RWPE2 (cell line): ENCODE measurements at regions not wholly inside any gene's neighbourhood (a gene's known extent, or its start where the extent isn't known, plus 50 kb on each side); places are given as distances from the start of the nearest gene placed in this dataset.

Experiments
- ATAC-seq: fragments of 200-7000 bp; cut with Tn5 transposase; 3 replicates; pipeline ENCODE4 v1.9.1; 2021; ENCODE audit warnings: low read depth
- DNase-seq: peaks from one replicate; pipeline ENCODE4 v3.0.0-alpha.2; 2020; ENCODE audit warnings: low spot score
- H3K27ac ChIP-seq: fragments of 450-650 bp; 2 replicates; pipeline ENCODE4 v1.5.1; 2017; ENCODE audit warnings: mild to moderate bottlenecking; ENCODE audit not compliant: poor library complexity, severe bottlenecking
- H3K27me3 ChIP-seq: fragments of 250-450 bp; sonication (Bioruptor Pico); 2 replicates; pipeline ENCODE4 v1.5.1; 2021; ENCODE audit warnings: mild to moderate bottlenecking, moderate library complexity; ENCODE audit not compliant: insufficient read depth, poor library complexity, severe bottlenecking
- H3K36me3 ChIP-seq: fragments of 250-450 bp; sonication (Bioruptor Pico); 2 replicates; pipeline ENCODE4 v1.5.1; 2020; ENCODE audit warnings: low read depth, mild to moderate bottlenecking, moderate library complexity
- H3K4me1 ChIP-seq: fragments of 250-450 bp; sonication (Bioruptor Pico); 2 replicates; pipeline ENCODE4 v1.5.1; 2021; ENCODE audit warnings: mild to moderate bottlenecking, moderate library complexity; ENCODE audit not compliant: insufficient read depth, poor library complexity, severe bottlenecking
- H3K4me3 ChIP-seq: fragments of 250-450 bp; sonication (Bioruptor Pico); 2 replicates; pipeline ENCODE4 v1.5.1; 2021; ENCODE audit warnings: mild to moderate bottlenecking, moderate library complexity; ENCODE audit not compliant: severe bottlenecking
- H3K9me3 ChIP-seq: fragments of 250-450 bp; sonication (Bioruptor Pico); 2 replicates; pipeline ENCODE4 v1.5.1; 2021; ENCODE audit warnings: mild to moderate bottlenecking, moderate library complexity; ENCODE audit not compliant: severe bottlenecking
- CTCF ChIP-seq: fragments of 450-650 bp; IDR thresholded peaks from one replicate; pipeline ENCODE4 v1.5.1; 2017; ENCODE audit warnings: mild to moderate bottlenecking, moderate library complexity; ENCODE audit not compliant: poor library complexity, severe bottlenecking

GRCh38 chr2:228535396-228535795 lies 353.9 kb upstream of the SPHKAP start:
- Histone ChIP-seq H3K9me3 (peaks cover 12% of the 10 kb centered on the region), H3K36me3 (no peaks in the 10 kb centered on the region), H3K4me1 (no peaks in the 10 kb centered on the region), H3K27ac (no peak overlapping the region), H3K4me3 (no peak overlapping the region), H3K27me3 (no peaks in the 10 kb centered on the region)
- no peak for TF ChIP-seq CTCF
- ATAC-seq, result no peak
- no peak for DNase-seq

- Histone ChIP-seq H3K27me3 (no peaks in the 10 kb centered on the region), H3K4me3 (no peak overlapping the region), H3K4me1 (no peaks in the 10 kb centered on the region), H3K27ac (no peak overlapping the region), H3K9me3 (peaks cover 12% of the 10 kb centered on the region), H3K36me3 (no peaks in the 10 kb centered on the region)
- DNase-seq, result no peak
- no peak for TF ChIP-seq CTCF
- ATAC-seq, result no peak
Observed at GRCh38 chr2:228533156-228533555, 351.7 kb upstream of the SPHKAP start.

GRCh38 chr2:228532233-228532632 lies 350.7 kb upstream of the SPHKAP start:
- Histone ChIP-seq H3K27me3 (no peaks in the 10 kb centered on the region), H3K36me3 (no peaks in the 10 kb centered on the region), H3K9me3 (peaks cover 12% of the 10 kb centered on the region), H3K4me1 (no peaks in the 10 kb centered on the region), H3K27ac (no peak overlapping the region), H3K4me3 (no peak overlapping the region)
- no peak for ATAC-seq
- TF ChIP-seq CTCF, result no peak
- no peak for DNase-seq

- TF ChIP-seq CTCF, result no peak
- H3K4me1 ChIP-seq, result no peaks in the 10 kb centered on the region
- no peaks in the 10 kb centered on the region for H3K9me3 ChIP-seq
- no peaks in the 10 kb centered on the region for H3K36me3 ChIP-seq
- ATAC-seq, result peak; percentile 44; the same call in 1 of the 3 replicates
- no peaks in the 10 kb centered on the region for H3K27me3 ChIP-seq
- DNase-seq, result no peak
- no peak overlapping the region for H3K27ac ChIP-seq
- H3K4me3 ChIP-seq, result no peak overlapping the region
Observed at GRCh38 chr2:228527197-228527881, 345.9 kb upstream of the SPHKAP start.

- TF ChIP-seq CTCF, result no peak
- Histone ChIP-seq H3K4me1 (no peaks in the 10 kb centered on the region), H3K27ac (no peak overlapping the region), H3K4me3 (no peak overlapping the region), H3K36me3 (no peaks in the 10 kb centered on the region), H3K9me3 (no peaks in the 10 kb centered on the region), H3K27me3 (no peaks in the 10 kb centered on the region)
- DNase-seq, result no peak
- no peak for ATAC-seq
Observed at GRCh38 chr2:228526687-228527086, 345.2 kb upstream of the SPHKAP start.
